Liver (tissue), 8 donors: ENCODE measurements at regions not wholly inside any gene's neighbourhood (a gene's known extent, or its start where the extent isn't known, plus 50 kb on each side); places are given as distances from the start of the nearest gene placed in this dataset.

Source experiments
- DNase-seq: peaks from one replicate; pipeline ENCODE4 v3.0.0-alpha.2; 2017; ENCODE audit warnings: low spot score
- H3K27ac ChIP-seq, 2 donors: one replicate each; pipeline ENCODE4 v1.7.0; 2013; ENCODE audit warnings: inconsistent platforms in 2 of 2, low read length in 2 of 2, control low read depth in 1 of 2, low read depth in 1 of 2, mild to moderate bottlenecking in 1 of 2
- H3K27me3 ChIP-seq, 4 donors: one replicate each; pipeline versions ENCODE4 v1.6.1 to v1.7.0; 2013; ENCODE audit warnings: low read length in 3 of 4, inconsistent platforms in 1 of 4, mild to moderate bottlenecking in 1 of 4, moderate library complexity in 1 of 4; ENCODE audit not compliant: control insufficient read depth in 4 of 4, insufficient read depth in 4 of 4
- H3K36me3 ChIP-seq, 4 donors: one replicate each; pipeline versions ENCODE4 v1.6.1 to v1.7.0; 2013; ENCODE audit warnings: low read length in 3 of 4, mild to moderate bottlenecking in 3 of 4, low read depth in 1 of 4, moderate library complexity in 1 of 4; ENCODE audit not compliant: control insufficient read depth in 4 of 4, insufficient read depth in 3 of 4
- H3K4me1 ChIP-seq, 4 donors: one replicate each; pipeline versions ENCODE4 v1.6.1 to v1.7.0; 2013; ENCODE audit warnings: low read length in 3 of 4, mild to moderate bottlenecking in 3 of 4, moderate library complexity in 1 of 4; ENCODE audit not compliant: control insufficient read depth in 4 of 4, insufficient read depth in 4 of 4
- H3K4me3 ChIP-seq, 3 donors: one replicate each; pipeline versions ENCODE4 v1.6.1 to v1.7.0; 2013; ENCODE audit warnings: low read length in 3 of 3, control low read depth in 1 of 3, low read depth in 1 of 3, mild to moderate bottlenecking in 1 of 3
- H3K9ac ChIP-seq, 2 donors: one replicate each; pipeline ENCODE4 v1.7.0; 2013; ENCODE audit warnings: low read length in 2 of 2, mild to moderate bottlenecking in 2 of 2, moderate library complexity in 2 of 2, control low read depth in 1 of 2, low read depth in 1 of 2
- H3K9me3 ChIP-seq, 4 donors: one replicate each; pipeline versions ENCODE4 v1.6.1 to v1.7.0; 2013; ENCODE audit warnings: low read length in 3 of 4; ENCODE audit not compliant: control insufficient read depth in 4 of 4
- ATF3 ChIP-seq: IDR thresholded peaks from 2 replicates; pipeline ENCODE4 v1.6.1; 2016; ENCODE audit warnings: antibody characterized with exemption
- CTCF ChIP-seq: fragments of 150-350 bp; IDR thresholded peaks from 2 replicates; pipeline ENCODE4 v1.5.1; 2017; ENCODE audit warnings: improper control_type of control experiment, low read depth, low read length; ENCODE audit not compliant: missing input control
- EGR1 ChIP-seq, 2 donors: IDR thresholded peaks; 2 replicates each; pipeline ENCODE4 v1.6.1; 2016 to 2018; ENCODE audit warnings: antibody characterized with exemption in 2 of 2, low read depth in 2 of 2
- FOXA1 ChIP-seq: IDR thresholded peaks from 2 replicates; pipeline ENCODE4 v1.6.1; 2016; ENCODE audit warnings: antibody characterized with exemption
- FOXA2 ChIP-seq: IDR thresholded peaks from 2 replicates; pipeline ENCODE4 v1.6.1; 2016; ENCODE audit warnings: antibody characterized with exemption
- GABPA ChIP-seq, 2 donors: IDR thresholded peaks in 1 of 2; conservative IDR thresholded peaks in 1 of 2; 2 replicates each; pipeline ENCODE4 v1.6.1; 2016; ENCODE audit warnings: antibody characterized with exemption in 2 of 2, mild to moderate bottlenecking in 1 of 2, moderate library complexity in 1 of 2
- HNF4A ChIP-seq, 2 donors: conservative IDR thresholded peaks; 2 replicates each; pipeline ENCODE4 v1.6.1; 2016; ENCODE audit warnings: antibody characterized with exemption in 2 of 2, mild to moderate bottlenecking in 2 of 2
- HNF4G ChIP-seq: IDR thresholded peaks from 2 replicates; pipeline ENCODE4 v1.6.1; 2016; ENCODE audit warnings: antibody characterized with exemption
- JUND ChIP-seq, 2 donors: IDR thresholded peaks; 2 replicates each; pipeline ENCODE4 v1.6.1; 2016; ENCODE audit warnings: antibody characterized with exemption in 2 of 2
- MAX ChIP-seq: IDR thresholded peaks from 2 replicates; pipeline ENCODE4 v1.6.1; 2016; ENCODE audit warnings: antibody characterized with exemption
- NR2F2 ChIP-seq: IDR thresholded peaks from 2 replicates; pipeline ENCODE4 v1.6.1; 2016; ENCODE audit warnings: antibody characterized with exemption
- RAD21 ChIP-seq, 2 donors: IDR thresholded peaks; 2 replicates each; pipeline ENCODE4 v1.6.1; 2016; ENCODE audit warnings: antibody characterized with exemption in 2 of 2, mild to moderate bottlenecking in 2 of 2
- REST ChIP-seq: IDR thresholded peaks from 2 replicates; pipeline ENCODE4 v1.6.1; 2016; ENCODE audit warnings: antibody characterized with exemption, mild to moderate bottlenecking
- RXRA ChIP-seq, 2 donors: IDR thresholded peaks; 2 replicates each; pipeline ENCODE4 v1.6.1; 2017 to 2018; ENCODE audit warnings: antibody characterized with exemption in 2 of 2, mild to moderate bottlenecking in 1 of 2
- SP1 ChIP-seq: IDR thresholded peaks from 2 replicates; pipeline ENCODE4 v1.6.1; 2018; ENCODE audit warnings: antibody characterized with exemption, mild to moderate bottlenecking
- TAF1 ChIP-seq: conservative IDR thresholded peaks from 2 replicates; pipeline ENCODE4 v1.6.1; 2016; ENCODE audit warnings: antibody characterized with exemption, mild to moderate bottlenecking
- YY1 ChIP-seq: IDR thresholded peaks from 2 replicates; pipeline ENCODE4 v1.6.1; 2016; ENCODE audit warnings: antibody characterized with exemption, mild to moderate bottlenecking
- ZBTB33 ChIP-seq: IDR thresholded peaks from 2 replicates; pipeline ENCODE4 v1.6.1; 2016; ENCODE audit warnings: antibody characterized with exemption
- WGBS: extraction: QIAGEN DNeasy Blood & Tissue Kit; methylation state at CpG from one replicate; pipeline ENCODE4 v1.1.7; 2013; 5-methylcytosine and 5-hydroxymethylcytosine counted together
- donor health status: healthy.
- donor health status: healthy.
- donor health status: healthy.
- donor health status: healthy.
- donor health status: healthy.

- TF ChIP-seq CTCF: no peak
- no peak for TF ChIP-seq EGR1 (IDR thresholded peaks at IDR 0.05; ENCODE audit: low read depth in 2 of 2)
Observed at GRCh38 chr1:82091729-82092128, 291.0 kb downstream of the ADGRL2 start (continued).

- WGBS: 94% methylated on average over 3 of the region's 3 CpGs
- TF ChIP-seq FOXA1 (no peak), SP1 (no peak), GABPA (IDR thresholded peaks at IDR 0.05 in 1 of 2, conservative IDR thresholded peaks at IDR 0.05 in 1 of 2) (no peak), YY1 (no peak), HNF4G (no peak), REST (no peak), FOXA2 (no peak), MAX (no peak), CTCF (no peak), JUND (IDR thresholded peaks at IDR 0.05) (no peak), HNF4A (conservative IDR thresholded peaks at IDR 0.05) (no peak), RAD21 (IDR thresholded peaks at IDR 0.05) (no peak), NR2F2 (no peak), ZBTB33 (no peak), ATF3 (no peak), EGR1 (IDR thresholded peaks at IDR 0.05; ENCODE audit: low read depth in 2 of 2) (no peak), TAF1 (no peak), RXRA (IDR thresholded peaks at IDR 0.05) (no peak)
- Histone ChIP-seq H3K9ac (no peak overlapping the region), H3K9me3 (no peaks in the 10 kb centered on the region), H3K36me3 (no peaks in the 10 kb centered on the region), H3K4me3 (no peak overlapping the region), H3K27me3 (no peaks in the 10 kb centered on the region), H3K27ac (no peak overlapping the region), H3K4me1 (no peaks in the 10 kb centered on the region)
- no peak for DNase-seq
Observed at GRCh38 chr1:82091265-82091664, 290.5 kb downstream of the ADGRL2 start.
